Fibroblast of pulmonary artery (primary cell): ENCODE measurements at regions not wholly inside any gene's neighbourhood (a gene's known extent, or its start where the extent isn't known, plus 50 kb on each side); places are given as distances from the start of the nearest gene placed in this dataset.
"Not testable (repeated sequence)": the region's sequence is repeated elsewhere in the genome, so short reads cannot be mapped to it uniquely, and the experiment has no call there.

Experiments used
- DNase-seq: peaks from one replicate; pipeline ENCODE4 v3.0.0-alpha.2; 2010; ENCODE audit warnings: low read depth
- H3K4me3 ChIP-seq: replicated peaks from 2 replicates; pipeline ENCODE4 v1.5.1; 2011; ENCODE audit warnings: low read depth, mild to moderate bottlenecking, control low read depth, low read length, moderate library complexity
- TF ChIP-seq, protein P1 (sequence below): IDR thresholded peaks from 2 replicates; pipeline ENCODE4 v1.5.1; 2011; ENCODE audit warnings: mild to moderate bottlenecking, control low read depth, low read length, inconsistent platforms; ENCODE audit errors: missing control alignments

- no peak for DNase-seq
- no peak overlapping the region for H3K4me3 ChIP-seq
- TF ChIP-seq, protein P1, sequence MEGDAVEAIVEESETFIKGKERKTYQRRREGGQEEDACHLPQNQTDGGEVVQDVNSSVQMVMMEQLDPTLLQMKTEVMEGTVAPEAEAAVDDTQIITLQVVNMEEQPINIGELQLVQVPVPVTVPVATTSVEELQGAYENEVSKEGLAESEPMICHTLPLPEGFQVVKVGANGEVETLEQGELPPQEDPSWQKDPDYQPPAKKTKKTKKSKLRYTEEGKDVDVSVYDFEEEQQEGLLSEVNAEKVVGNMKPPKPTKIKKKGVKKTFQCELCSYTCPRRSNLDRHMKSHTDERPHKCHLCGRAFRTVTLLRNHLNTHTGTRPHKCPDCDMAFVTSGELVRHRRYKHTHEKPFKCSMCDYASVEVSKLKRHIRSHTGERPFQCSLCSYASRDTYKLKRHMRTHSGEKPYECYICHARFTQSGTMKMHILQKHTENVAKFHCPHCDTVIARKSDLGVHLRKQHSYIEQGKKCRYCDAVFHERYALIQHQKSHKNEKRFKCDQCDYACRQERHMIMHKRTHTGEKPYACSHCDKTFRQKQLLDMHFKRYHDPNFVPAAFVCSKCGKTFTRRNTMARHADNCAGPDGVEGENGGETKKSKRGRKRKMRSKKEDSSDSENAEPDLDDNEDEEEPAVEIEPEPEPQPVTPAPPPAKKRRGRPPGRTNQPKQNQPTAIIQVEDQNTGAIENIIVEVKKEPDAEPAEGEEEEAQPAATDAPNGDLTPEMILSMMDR, result no peak
Observed at GRCh38 chrY:12305456-12305855, 395.6 kb upstream of the USP9Y start.

- TF ChIP-seq, protein P1, result no peak
- no peak for DNase-seq
- H3K4me3 ChIP-seq, result no peak overlapping the region
Observed at GRCh38 chrY:12309212-12309611, 391.8 kb upstream of the USP9Y start.

DNA sequence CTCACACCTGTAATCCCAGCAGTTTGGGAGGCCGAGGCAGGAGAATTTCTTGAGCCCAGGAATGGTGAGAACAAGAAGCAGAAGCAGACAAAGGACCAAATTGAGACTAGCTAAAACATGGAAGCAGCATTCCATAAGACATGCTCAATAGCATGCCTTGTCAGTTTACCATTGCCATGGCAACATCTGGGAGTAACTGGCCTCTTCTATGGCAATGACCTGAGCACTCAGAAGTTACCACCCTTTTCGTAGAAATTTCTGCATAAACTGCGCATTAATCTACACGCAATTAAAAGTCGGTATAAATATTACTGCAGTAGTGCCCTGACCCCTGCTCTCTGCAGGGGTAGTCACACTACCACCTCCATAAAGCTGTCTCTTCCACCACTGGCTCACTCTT, 390.2 kb upstream of the USP9Y start:
- no peak for DNase-seq
- TF ChIP-seq, protein P1, result no peak

GRCh38 chrY:12327751-12328150, 373.3 kb upstream of the USP9Y start:
- H3K4me3 ChIP-seq, result no peak overlapping the region
- no peak for DNase-seq
- TF ChIP-seq, protein P1, result no peak

More for the DNA sequence above, 390.2 kb upstream of the USP9Y start:
- H3K4me3 ChIP-seq, result no peak overlapping the region

GRCh38 chrY:12331917-12332316, 369.1 kb upstream of the USP9Y start:
- H3K4me3 ChIP-seq, DNase-seq: not testable (repeated sequence)

- DNase-seq, result no peak
- H3K4me3 ChIP-seq, result no peak overlapping the region
- TF ChIP-seq, protein P1, result no peak
Observed at GRCh38 chrY:12343211-12343610, 357.8 kb upstream of the USP9Y start.

DNA sequence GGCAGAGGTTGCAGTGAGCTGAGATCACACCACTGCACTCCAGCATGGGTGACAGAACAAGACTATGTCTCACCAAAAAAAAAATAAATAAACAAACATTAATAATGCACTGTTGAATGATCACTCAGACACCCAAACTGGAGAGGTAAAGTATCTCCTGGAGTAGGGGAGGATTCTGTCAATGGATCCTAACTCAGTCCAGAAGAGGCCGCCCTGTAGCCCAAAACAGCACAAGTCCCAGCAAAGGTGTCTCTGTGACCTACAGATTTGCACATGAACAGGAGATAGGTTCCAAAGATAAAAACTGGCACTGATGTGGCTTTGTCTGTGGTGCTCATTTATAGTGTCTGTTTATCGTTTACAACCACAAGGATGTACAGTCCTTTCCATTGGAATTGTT, 352.9 kb upstream of the USP9Y start:
- DNase-seq, result no peak
- TF ChIP-seq, protein P1, result no peak

More for the DNA sequence above, 352.9 kb upstream of the USP9Y start:
- no peak overlapping the region for H3K4me3 ChIP-seq
